HG02852 (cell line): ENCODE measurements at regions not wholly inside any gene's neighbourhood (a gene's known extent, or its start where the extent isn't known, plus 50 kb on each side); places are given as distances from the start of the nearest gene placed in this dataset.

Source experiments
- ATAC-seq: cut with Tn5 transposase; IDR thresholded peaks from one replicate; pipeline ENCODE4 v1.9.1; 2021; ENCODE audit warnings: mild to moderate bottlenecking, moderate library complexity; ENCODE audit not compliant: unreplicated experiment

DNA sequence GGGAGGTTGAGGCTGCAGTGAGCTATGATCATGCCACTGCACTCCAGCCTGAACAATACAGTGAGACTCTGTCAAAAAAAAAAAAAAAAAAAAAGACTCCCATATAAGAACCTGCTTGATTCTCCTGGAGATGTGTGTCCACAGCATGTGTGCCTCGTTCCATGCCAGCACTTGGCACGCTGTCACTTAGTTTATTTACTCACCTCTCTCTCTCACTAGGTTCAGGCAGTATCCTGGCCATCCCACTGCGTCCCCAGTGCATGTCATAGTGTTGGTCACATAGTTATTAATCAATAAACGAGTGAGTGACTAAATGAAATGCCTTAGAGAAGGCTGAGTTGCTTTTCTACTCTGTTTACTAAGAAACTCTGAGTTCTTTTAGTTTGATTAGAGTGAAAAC lies 79.1 kb upstream of the GPR12 start:
- no peak for ATAC-seq

GRCh38 chr13:26838821-26839220 lies 78.2 kb upstream of the GPR12 start:
- no peak for ATAC-seq

DNA sequence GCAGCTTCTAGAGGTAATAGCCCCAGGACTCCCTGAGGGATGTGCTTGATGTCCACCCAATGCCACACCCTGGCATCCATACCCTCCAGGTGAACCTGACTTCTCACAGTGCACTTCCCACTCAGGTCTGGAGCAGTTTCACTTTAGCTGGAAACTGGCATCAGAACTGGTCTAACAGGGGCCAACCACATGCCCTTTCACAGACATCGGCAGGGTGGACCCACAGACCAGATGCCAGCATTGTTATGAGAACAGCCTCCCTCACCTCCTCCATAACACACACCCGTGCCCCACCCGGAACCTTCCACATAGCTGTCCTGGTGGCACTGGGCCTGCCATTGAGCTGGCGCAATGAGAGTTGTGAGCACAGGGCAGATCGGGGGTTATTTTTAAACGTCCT lies 77.4 kb upstream of the GPR12 start:
- no peak for ATAC-seq

GRCh38 chr13:26837102-26837501 lies 76.5 kb upstream of the GPR12 start:
- no peak for ATAC-seq

DNA sequence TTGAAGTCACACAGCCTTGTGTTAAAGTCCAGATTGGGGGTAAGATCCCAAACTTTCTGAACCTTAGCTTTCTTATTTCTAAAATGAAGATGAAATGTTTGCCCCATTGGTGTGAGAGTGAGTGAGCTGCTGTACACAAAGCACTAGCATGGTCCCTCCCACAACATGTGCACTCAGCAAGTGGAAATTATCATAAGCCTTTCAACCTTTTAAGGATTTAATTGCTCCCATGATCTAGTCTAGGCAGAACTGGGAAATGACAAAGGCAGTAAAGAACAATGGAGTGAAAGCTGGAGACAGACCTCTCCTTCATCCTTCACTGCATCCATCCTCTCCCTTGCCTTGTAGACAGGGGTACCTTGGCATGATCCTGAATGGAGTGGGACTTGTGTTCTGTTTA lies 76.0 kb upstream of the GPR12 start:
- no peak for ATAC-seq

- ATAC-seq, result no peak
Measured at GRCh38 chr13:26834646-26835045, 74.1 kb upstream of the GPR12 start.

DNA sequence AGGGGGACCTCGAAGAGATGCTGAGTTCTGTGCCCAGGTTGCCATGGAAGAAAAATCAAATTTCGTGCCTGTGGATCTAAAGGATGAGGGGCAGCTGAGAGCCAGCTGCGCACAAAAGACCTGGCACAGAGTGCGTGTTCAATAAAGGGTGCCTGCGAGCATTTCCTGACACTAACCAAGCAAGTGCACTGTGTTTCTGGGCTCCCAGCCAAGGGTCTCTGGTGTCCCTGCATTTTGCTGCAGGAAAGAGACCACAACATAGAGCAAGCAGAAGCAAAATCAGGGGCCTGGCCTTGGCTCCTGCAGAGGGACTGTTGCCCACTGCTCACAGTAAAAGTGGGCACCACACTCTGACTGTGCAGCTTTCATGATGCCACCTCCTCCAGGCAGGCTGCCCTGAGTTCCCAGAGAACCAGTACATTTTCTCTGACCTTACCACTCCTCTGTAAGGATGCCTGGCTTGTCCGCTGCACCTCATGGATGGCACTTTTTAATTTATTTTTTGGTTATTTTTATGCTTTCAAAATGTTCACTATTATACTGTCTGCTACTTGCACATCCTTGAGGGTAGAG lies 70.8 kb upstream of the GPR12 start:
- no peak for ATAC-seq

GRCh38 chr13:26829716-26830115 lies 69.1 kb upstream of the GPR12 start:
- ATAC-seq, result no peak

DNA sequence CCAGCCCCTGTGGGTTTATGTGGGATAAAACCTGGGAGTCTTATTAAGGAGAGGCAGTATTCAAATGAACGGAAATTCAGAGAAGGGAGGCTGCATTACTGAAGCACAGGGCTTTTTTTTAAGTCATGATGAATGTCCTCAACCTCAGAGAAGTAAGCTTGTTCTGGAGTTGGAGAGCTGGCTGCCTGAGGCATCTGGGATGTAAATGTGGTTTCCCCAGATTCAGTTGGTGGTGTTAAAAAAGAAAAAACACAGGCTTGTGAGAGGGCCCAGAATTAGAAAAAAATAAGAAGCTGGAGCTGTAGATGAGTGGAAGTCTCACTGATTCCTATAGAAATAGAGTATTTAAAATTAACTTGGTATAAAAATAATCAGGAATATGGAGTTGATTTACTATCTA lies 64.0 kb upstream of the GPR12 start:
- ATAC-seq, result no peak

- ATAC-seq, result no peak
Measured at GRCh38 chr13:26822146-26822545, 61.6 kb upstream of the GPR12 start.

DNA sequence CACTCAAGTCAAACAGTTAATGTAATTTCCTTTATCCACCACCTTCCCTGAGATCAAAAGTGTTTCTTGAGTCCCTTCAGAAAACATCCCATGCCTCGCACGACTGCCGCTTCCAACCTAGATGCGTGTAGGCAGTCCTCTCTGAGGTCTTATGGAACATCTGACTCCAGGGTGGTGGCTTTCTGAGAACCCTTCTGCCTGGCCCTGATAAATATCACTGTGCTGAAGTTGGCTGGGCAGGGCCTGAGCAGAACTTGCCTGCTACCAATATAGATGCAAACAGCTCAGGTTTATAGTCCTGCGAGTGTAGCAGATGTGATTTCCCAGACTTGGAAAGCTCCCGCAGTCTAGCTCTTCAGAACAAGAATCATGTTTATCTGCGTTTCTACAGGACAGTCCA lies 61.1 kb upstream of the GPR12 start:
- ATAC-seq, result no peak

DNA sequence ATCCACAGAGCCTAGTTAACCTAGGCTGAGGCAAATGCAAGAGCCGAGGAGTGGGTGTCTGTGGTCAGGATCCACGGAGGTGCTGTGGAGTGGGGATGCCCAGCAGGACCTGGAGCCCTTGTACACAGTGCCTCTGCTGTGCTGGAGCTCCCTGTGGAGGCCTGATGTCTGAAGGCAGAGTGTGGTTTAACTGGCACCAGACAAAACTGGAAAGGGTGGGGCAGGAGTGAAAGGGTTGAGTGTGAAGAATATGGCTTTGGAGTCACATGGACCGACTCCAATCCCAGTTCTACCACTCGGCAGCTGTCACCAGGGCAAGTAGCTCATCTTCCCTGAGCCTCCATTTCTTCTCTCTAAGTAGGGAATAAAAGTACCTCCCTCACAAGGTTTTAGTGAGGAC lies 60.3 kb upstream of the GPR12 start:
- ATAC-seq, result no peak

GRCh38 chr13:26819046-26819445 lies 58.5 kb upstream of the GPR12 start:
- ATAC-seq, result no peak

DNA sequence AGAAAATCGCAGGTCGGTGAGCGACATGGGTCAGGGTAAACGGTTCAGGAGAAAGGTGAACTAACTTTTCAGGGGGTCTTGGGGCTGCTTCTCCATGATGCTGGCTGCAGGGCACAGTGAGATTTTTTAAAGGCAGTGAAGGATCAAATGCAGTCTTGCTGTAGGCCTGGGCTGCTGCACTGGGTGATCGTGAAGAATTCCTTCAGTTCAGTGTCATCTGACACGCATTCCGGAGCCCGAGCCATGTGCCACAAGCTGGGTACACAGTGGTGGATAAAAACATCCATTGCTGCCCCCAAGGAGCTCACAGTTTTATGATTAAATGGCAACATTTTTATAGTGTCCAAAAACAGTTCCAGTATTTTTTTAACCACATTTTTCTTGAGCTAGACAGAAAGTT lies 56.3 kb upstream of the GPR12 start:
- no peak for ATAC-seq

- no peak for ATAC-seq
Measured at GRCh38 chr13:26813980-26814348, 53.4 kb upstream of the GPR12 start.

GRCh38 chr13:26813321-26813979 lies 52.9 kb upstream of the GPR12 start:
- ATAC-seq, result no peak

GRCh38 chr13:26811581-26811980 lies 51.0 kb upstream of the GPR12 start:
- no peak for ATAC-seq
